Upper lobe of left lung (tissue), 6 donors: ENCODE measurements at regions not wholly inside any gene's neighbourhood (a gene's known extent, or its start where the extent isn't known, plus 50 kb on each side); places are given as distances from the start of the nearest gene placed in this dataset.

Source experiments
- ATAC-seq, 2 donors: fragments of 200-7000 bp; cut with Tn5 transposase; one replicate each; pipeline ENCODE4 v1.9.1; 2022; ENCODE audit warnings: mild to moderate bottlenecking in 2 of 2, moderate library complexity in 2 of 2; ENCODE audit not compliant: low FRiP score in 2 of 2
- DNase-seq, 2 donors: peaks; one replicate each; pipeline ENCODE4 v3.0.0-alpha.2; 2019 to 2020
- H3K27ac ChIP-seq, 4 donors: fragments of 200-600 bp; sonication (generic); one replicate each; pipeline ENCODE4 v1.5.1; 2016 to 2019
- H3K27me3 ChIP-seq, 4 donors: fragments of 200-600 bp; sonication (generic); one replicate each; pipeline ENCODE4 v1.5.1; 2017 to 2019
- H3K36me3 ChIP-seq, 4 donors: fragments of 200-600 bp; sonication (generic); one replicate each; pipeline ENCODE4 v1.5.1; 2016 to 2019
- H3K4me1 ChIP-seq, 4 donors: fragments of 200-600 bp; sonication (generic); one replicate each; pipeline ENCODE4 v1.5.1; 2018 to 2019
- H3K4me3 ChIP-seq, 4 donors: fragments of 200-600 bp; sonication (generic); one replicate each; pipeline ENCODE4 v1.5.1; 2017 to 2019; ENCODE audit warnings: mild to moderate bottlenecking in 2 of 4, moderate library complexity in 1 of 4
- H3K9me3 ChIP-seq, 4 donors: fragments of 200-600 bp; sonication (generic); one replicate each; pipeline ENCODE4 v1.5.1; 2018 to 2019
- EP300 ChIP-seq, 4 donors: sonication (generic); formaldehyde crosslinking; IDR thresholded peaks; one replicate each; pipeline ENCODE4 v1.5.1; 2017; ENCODE audit warnings: antibody characterized with exemption in 4 of 4, control low read depth in 2 of 4
- POLR2A ChIP-seq, 4 donors: fragments of 450-650 bp; IDR thresholded peaks; one replicate each; pipeline ENCODE4 v1.5.1; 2016 to 2017; ENCODE audit warnings: antibody characterized with exemption in 4 of 4, mild to moderate bottlenecking in 2 of 4
- POLR2AphosphoS5 ChIP-seq, 2 donors: sonication (generic); formaldehyde crosslinking; IDR thresholded peaks; one replicate each; pipeline ENCODE4 v1.5.1; 2017; ENCODE audit warnings: antibody characterized with exemption in 2 of 2
- WGBS, 2 donors: methylation state at CpG; one replicate each; pipeline ENCODE4 v1.1.5; 2017 to 2018; 5-methylcytosine and 5-hydroxymethylcytosine counted together
- TF ChIP-seq, protein P1 (sequence below), 6 experiments: fragments of 450-650 bp in 4 of 6; fragments of 200-600 bp in 2 of 6; sonication (generic) in 2 of 6; IDR thresholded peaks; one replicate each; pipeline ENCODE4 v1.5.1; 2016 to 2019; ENCODE audit warnings: antibody characterized with exemption in 6 of 6
- donor health status: DM: no; HTN: no; CAD: no; lungs with moderate emphysema.
- donor health status: DM: no; HTN: yes; CAD: no; lungs with severe emphysema.

DNA sequence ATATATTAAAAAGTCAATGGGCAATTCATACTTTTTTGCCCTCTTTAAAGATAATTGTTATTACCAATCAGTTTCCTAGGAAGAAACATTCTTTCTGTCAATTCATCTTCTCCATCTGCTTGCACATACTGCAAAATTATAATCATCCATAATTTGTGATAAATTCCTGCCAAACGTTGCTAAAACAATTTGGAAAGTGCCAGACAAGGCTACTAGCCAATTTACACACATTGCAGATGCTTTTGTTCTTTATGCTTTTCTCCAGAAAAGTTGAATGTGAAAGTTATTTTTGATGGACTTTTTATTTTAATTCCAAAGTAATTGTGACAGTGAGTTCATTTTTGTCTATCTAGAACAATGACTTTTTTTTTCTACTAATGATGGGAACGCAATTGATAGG lies 992.8 kb upstream of the ADGRL2 start:
- DNase-seq (no peak), ATAC-seq (no peak)
- no peak overlapping the region for H3K27ac ChIP-seq
- H3K36me3 ChIP-seq, result no peaks in the 10 kb centered on the region
- no peaks in the 10 kb centered on the region for H3K27me3 ChIP-seq
- no peak overlapping the region for H3K4me3 ChIP-seq
- H3K4me1 ChIP-seq, result no peaks in the 10 kb centered on the region
- WGBS, 2 donors, result 67 to 76% methylated on average over 2 of the region's 2 CpGs
- TF ChIP-seq, protein P1, sequence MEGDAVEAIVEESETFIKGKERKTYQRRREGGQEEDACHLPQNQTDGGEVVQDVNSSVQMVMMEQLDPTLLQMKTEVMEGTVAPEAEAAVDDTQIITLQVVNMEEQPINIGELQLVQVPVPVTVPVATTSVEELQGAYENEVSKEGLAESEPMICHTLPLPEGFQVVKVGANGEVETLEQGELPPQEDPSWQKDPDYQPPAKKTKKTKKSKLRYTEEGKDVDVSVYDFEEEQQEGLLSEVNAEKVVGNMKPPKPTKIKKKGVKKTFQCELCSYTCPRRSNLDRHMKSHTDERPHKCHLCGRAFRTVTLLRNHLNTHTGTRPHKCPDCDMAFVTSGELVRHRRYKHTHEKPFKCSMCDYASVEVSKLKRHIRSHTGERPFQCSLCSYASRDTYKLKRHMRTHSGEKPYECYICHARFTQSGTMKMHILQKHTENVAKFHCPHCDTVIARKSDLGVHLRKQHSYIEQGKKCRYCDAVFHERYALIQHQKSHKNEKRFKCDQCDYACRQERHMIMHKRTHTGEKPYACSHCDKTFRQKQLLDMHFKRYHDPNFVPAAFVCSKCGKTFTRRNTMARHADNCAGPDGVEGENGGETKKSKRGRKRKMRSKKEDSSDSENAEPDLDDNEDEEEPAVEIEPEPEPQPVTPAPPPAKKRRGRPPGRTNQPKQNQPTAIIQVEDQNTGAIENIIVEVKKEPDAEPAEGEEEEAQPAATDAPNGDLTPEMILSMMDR (IDR thresholded peaks at IDR 0.05), result no peak
- TF ChIP-seq POLR2AphosphoS5 (IDR thresholded peaks at IDR 0.05) (no peak), EP300 (IDR thresholded peaks at IDR 0.05) (no peak), POLR2A (IDR thresholded peaks at IDR 0.05) (no peak)
- no peaks in the 10 kb centered on the region for H3K9me3 ChIP-seq

GRCh38 chr1:80806431-80806830 lies 994.3 kb upstream of the ADGRL2 start:
- Histone ChIP-seq H3K27me3 (no peaks in the 10 kb centered on the region), H3K4me1 (no peaks in the 10 kb centered on the region), H3K36me3 (no peaks in the 10 kb centered on the region), H3K9me3 (no peaks in the 10 kb centered on the region), H3K27ac (no peak overlapping the region), H3K4me3 (no peak overlapping the region)
- no peak for DNase-seq
- no peak for ATAC-seq
- TF ChIP-seq EP300 (IDR thresholded peaks at IDR 0.05) (no peak), POLR2AphosphoS5 (IDR thresholded peaks at IDR 0.05) (no peak), POLR2A (IDR thresholded peaks at IDR 0.05) (no peak)
- TF ChIP-seq, protein P1 (IDR thresholded peaks at IDR 0.05), result no peak
- 87 to 95% methylated on average over 2 of the region's 2 CpGs for WGBS, 2 donors

- H3K4me3 ChIP-seq, result no peak overlapping the region
- no peak for ATAC-seq
- DNase-seq, result no peak
- no peaks in the 10 kb centered on the region for H3K4me1 ChIP-seq
- H3K27me3 ChIP-seq, result no peaks in the 10 kb centered on the region
- TF ChIP-seq, protein P1 (IDR thresholded peaks at IDR 0.05), result no peak
- no peak for TF ChIP-seq EP300 (IDR thresholded peaks at IDR 0.05)
- no peak for TF ChIP-seq POLR2A (IDR thresholded peaks at IDR 0.05)
- H3K36me3 ChIP-seq, result no peaks in the 10 kb centered on the region
- no peak overlapping the region for H3K27ac ChIP-seq
- H3K9me3 ChIP-seq, result no peaks in the 10 kb centered on the region
These were observed 999.0 kb upstream of the ADGRL2 start for GRCh38 chr1:80801695-80802094.

- no peak overlapping the region for H3K4me3 ChIP-seq
- ATAC-seq (no peak), DNase-seq (no peak)
- no peaks in the 10 kb centered on the region for H3K9me3 ChIP-seq
- TF ChIP-seq, protein P1 (IDR thresholded peaks at IDR 0.05), result no peak
- TF ChIP-seq POLR2AphosphoS5 (IDR thresholded peaks at IDR 0.05) (no peak), EP300 (IDR thresholded peaks at IDR 0.05) (no peak), POLR2A (IDR thresholded peaks at IDR 0.05) (no peak)
- 38 to 41% methylated on average over 2 of the region's 2 CpGs for WGBS, 2 donors
- no peaks in the 10 kb centered on the region for H3K4me1 ChIP-seq
- H3K27ac ChIP-seq, result no peak overlapping the region
- no peaks in the 10 kb centered on the region for H3K27me3 ChIP-seq
- no peaks in the 10 kb centered on the region for H3K36me3 ChIP-seq
These were observed 1001.3 kb upstream of the ADGRL2 start for GRCh38 chr1:80799457-80799856.

- H3K4me1 ChIP-seq, result no peaks in the 10 kb centered on the region
- no peak overlapping the region for H3K4me3 ChIP-seq
- no peaks in the 10 kb centered on the region for H3K36me3 ChIP-seq
- no peak overlapping the region for H3K27ac ChIP-seq
- WGBS, 2 donors, result 92 to 96% methylated on average over 1 to 2 of the region's 2 CpGs
- TF ChIP-seq, protein P1 (IDR thresholded peaks at IDR 0.05), result no peak
- TF ChIP-seq EP300 (IDR thresholded peaks at IDR 0.05) (no peak), POLR2A (IDR thresholded peaks at IDR 0.05) (no peak), POLR2AphosphoS5 (IDR thresholded peaks at IDR 0.05) (no peak)
- no peaks in the 10 kb centered on the region for H3K27me3 ChIP-seq
- peaks cover 0 to 4% (median 0%) of the 10 kb centered on the region in 4 donors for H3K9me3 ChIP-seq
- ATAC-seq (no peak), DNase-seq (no peak)
These were observed 1021.5 kb upstream of the ADGRL2 start for GRCh38 chr1:80779275-80779674.
